GM21723 (cell line): ENCODE measurements at regions not wholly inside any gene's neighbourhood (a gene's known extent, or its start where the extent isn't known, plus 50 kb on each side); places are given as distances from the start of the nearest gene placed in this dataset.

ENCODE experiments used
- ATAC-seq: cut with Tn5 transposase; IDR thresholded peaks from one replicate; pipeline ENCODE4 v1.9.1; 2021; ENCODE audit warnings: mild to moderate bottlenecking, moderate library complexity; ENCODE audit not compliant: unreplicated experiment

GRCh38 chr5:74083096-74083791, 457.2 kb downstream of the ARHGEF28 start:
- no peak for ATAC-seq

- no peak for ATAC-seq
Observed at GRCh38 chr5:74082512-74083055, 456.6 kb downstream of the ARHGEF28 start.

- no peak for ATAC-seq
Observed at GRCh38 chr5:74081126-74081525, 455.1 kb downstream of the ARHGEF28 start.

- ATAC-seq = no peak
Observed at GRCh38 chr5:74079971-74080556, 454.1 kb downstream of the ARHGEF28 start.

GRCh38 chr5:74075501-74076484, 449.8 kb downstream of the ARHGEF28 start:
- no peak for ATAC-seq

- ATAC-seq = no peak
Observed at GRCh38 chr5:74074111-74074510, 448.1 kb downstream of the ARHGEF28 start.

GRCh38 chr5:74073257-74073656, 447.3 kb downstream of the ARHGEF28 start:
- ATAC-seq = no peak

- no peak for ATAC-seq
Observed at GRCh38 chr5:74072646-74073045, 446.6 kb downstream of the ARHGEF28 start.

- ATAC-seq = no peak
Observed at GRCh38 chr5:74070766-74071165, 444.8 kb downstream of the ARHGEF28 start.

- ATAC-seq = no peak
Observed at GRCh38 chr5:74069741-74070140, 443.7 kb downstream of the ARHGEF28 start.

- no peak for ATAC-seq
Observed at GRCh38 chr5:74067748-74068541, 441.9 kb downstream of the ARHGEF28 start.

GRCh38 chr5:74064911-74065310, 438.9 kb downstream of the ARHGEF28 start:
- no peak for ATAC-seq

GRCh38 chr5:74064225-74064624, 438.2 kb downstream of the ARHGEF28 start:
- ATAC-seq = no peak

GRCh38 chr5:74063821-74064220, 437.8 kb downstream of the ARHGEF28 start:
- ATAC-seq = no peak

- ATAC-seq = no peak
Observed at GRCh38 chr5:74063346-74063745, 437.4 kb downstream of the ARHGEF28 start.

GRCh38 chr5:74061292-74061691, 435.3 kb downstream of the ARHGEF28 start:
- no peak for ATAC-seq

- no peak for ATAC-seq
Observed at GRCh38 chr5:74059706-74060105, 433.7 kb downstream of the ARHGEF28 start.

- no peak for ATAC-seq
Observed at GRCh38 chr5:74056789-74057164, 430.8 kb downstream of the ARHGEF28 start.

- ATAC-seq = no peak
Observed at GRCh38 chr5:74056107-74056788, 430.3 kb downstream of the ARHGEF28 start.
